Limb (tissue), 2 donors: ENCODE measurements at regions not wholly inside any gene's neighbourhood (a gene's known extent, or its start where the extent isn't known, plus 50 kb on each side); places are given as distances from the start of the nearest gene placed in this dataset.
A peak's percentile ranks its signal among the peaks of the same experiment; 100 is the strongest.
"Not testable (repeated sequence)": the region's sequence is repeated elsewhere in the genome, so short reads cannot be mapped to it uniquely, and the experiment has no call there.

Source experiments
- DNase-seq, 2 donors: peaks; one replicate each; pipeline ENCODE4 v3.0.0-alpha.2; 2016; ENCODE audit errors: extremely low spot score in 2 of 2

DNA sequence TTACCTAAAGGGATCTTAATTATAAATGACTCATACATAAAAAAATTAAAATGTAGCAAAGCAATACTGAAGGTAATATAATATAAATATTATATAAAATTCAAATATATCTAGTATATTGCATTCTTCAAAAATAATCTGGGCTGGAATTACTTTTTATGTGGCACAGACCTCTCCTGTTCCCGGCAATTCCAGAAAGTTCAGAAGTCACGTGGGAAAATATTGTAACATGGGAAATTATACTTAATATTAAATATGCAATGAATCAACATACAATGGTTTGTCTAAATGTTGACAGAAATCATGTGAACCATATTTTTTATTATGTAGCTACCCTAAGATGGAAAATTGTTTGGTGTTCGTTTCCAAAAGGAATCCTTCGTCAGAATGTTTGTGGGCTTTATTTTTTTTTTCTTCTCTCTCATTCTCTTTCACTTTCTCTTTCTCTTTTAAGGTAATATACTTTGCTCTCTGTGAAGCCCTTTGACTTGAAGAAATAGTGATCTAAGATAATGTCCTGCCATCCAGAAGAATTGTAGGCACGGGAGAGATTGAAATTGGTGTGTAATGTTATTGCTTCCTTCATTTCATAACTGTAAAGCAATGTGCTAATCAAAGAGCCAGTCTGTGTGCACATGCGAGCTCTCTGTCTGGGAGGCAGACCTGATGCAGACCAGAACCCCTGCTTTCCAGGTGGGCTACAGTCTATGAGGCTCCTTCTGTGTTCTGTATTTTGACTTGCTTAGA lies 559.4 kb downstream of the NR2F2 start:
- DNase-seq = no peak

DNA sequence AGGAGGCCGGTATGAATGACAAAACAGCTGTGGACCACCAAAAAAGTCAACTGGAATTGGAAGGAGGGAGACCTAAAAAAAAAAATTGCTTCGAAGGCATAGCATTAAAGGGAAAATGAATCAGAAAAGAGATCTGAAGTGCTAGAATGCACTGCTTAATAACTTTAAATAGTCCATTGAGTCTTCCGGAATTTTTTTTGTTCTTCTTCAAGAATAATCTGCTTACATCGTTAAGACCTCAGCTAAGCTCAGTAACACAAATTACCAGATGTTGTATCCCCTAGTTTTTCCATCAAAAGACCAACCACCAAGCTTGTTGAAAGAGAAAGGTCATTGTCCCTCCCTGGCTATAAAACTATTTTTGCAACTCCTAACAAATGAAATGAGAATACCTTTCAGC lies 560.5 kb downstream of the NR2F2 start:
- DNase-seq = no peak

DNA sequence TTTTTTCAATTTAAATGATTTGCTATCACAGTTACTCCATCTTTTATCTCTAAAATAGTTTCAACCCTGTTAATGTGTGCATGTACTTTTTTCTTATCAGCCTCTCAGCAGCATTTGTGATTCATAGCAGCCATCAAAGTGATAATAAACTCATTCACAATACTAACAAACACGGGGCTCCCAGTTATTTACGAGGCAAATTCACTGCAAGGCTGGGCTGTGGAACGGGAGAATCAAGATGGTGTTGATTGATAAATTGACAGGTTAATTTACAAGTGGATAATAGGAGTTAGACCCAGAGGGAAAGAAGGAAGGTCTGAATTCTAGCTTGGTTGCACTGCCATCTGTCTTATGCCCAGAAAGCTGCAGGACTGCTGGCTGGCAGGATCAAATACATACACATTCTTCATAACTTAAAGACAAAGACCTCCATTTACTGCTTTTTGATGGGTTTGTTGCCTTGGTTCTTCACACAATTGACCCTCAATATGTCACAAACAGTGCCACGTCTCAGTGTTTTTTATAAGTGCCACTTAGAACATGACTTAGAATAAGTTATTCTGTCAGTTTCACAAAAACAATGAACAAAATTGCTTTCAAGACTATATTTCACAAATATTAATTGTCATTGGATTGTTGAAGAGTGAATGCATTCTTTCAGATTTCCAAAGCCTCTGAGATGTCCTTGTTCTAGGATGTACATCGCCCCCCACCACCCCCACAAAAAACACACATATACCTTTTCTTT lies 562.8 kb downstream of the NR2F2 start:
- peak in 1 of 2 donors; percentile 36 for DNase-seq

DNA sequence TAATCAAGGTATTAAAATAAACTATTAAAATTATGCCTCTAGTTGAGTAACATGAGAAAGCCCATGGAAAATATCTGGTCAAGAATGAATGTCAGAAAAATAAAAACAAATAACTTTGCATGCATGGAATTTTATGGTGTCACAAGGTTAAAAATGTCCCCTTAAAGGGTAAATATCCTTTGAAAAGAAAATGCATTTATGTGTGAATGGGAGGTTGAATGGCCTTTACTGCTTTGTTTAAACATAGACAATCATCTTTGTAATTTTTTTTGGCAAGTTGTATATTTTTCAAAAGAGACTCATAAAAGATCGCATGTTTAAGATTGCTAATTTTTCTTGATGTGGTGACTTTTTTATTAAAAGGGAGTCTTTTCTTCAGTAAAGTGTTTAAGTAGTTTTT lies 564.2 kb downstream of the NR2F2 start:
- no peak for DNase-seq

DNA sequence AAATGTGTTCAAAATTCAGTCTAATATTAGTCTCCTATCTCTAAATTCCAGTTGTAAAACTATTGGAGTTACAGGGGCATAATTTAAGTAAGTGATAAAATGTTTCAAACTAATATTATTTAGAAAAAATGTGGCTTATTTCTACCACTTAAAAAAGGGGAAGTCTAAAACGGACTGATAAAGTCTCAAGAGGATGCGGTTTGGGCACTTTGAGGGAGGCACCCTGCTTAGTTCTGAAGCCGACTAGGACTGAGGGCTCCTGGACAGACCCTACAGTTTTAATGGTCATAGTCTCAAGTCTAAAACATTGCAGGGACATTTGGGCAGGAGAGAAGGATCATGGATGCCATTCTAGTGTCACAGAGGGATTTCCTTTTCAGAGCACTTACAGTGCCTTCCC lies 566.3 kb downstream of the NR2F2 start:
- DNase-seq = no peak

DNA sequence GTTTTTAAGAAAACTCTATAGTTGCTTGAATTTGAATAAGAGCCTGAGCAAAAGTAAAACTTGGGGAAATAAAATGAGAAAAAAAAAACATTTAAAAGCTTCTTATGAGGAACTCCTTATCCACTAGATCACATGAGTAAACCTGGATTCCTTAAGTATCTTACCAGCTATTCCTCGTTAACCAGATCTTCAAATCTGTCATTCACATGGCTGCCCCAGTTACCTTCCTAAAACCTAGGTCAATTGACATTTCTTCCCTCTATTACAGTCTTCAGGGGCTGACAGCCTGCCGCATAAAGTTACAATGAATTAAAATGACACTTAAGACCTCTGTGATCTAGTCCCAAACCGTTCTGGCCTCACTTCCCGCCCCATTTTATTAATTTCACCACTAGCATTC lies 583.6 kb downstream of the NR2F2 start:
- DNase-seq = no peak

DNA sequence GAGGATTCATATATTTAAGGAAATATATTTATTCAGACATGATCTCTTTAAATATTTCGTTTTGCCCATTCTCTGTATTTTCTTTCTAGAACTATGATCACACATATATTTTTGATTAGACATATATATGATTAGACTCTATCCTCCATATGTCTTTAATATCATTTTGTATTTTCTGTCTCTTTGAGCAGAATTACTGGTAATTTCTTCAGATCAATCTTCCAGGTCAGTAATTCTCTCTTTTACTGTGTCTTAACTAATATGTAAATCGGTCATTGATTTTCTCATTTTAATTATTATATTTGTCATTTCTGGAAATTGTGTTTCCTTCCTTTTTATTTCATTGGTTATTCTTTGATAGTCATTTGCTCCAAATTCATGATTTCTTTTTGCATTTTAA lies 586.2 kb downstream of the NR2F2 start:
- no peak for DNase-seq

DNA sequence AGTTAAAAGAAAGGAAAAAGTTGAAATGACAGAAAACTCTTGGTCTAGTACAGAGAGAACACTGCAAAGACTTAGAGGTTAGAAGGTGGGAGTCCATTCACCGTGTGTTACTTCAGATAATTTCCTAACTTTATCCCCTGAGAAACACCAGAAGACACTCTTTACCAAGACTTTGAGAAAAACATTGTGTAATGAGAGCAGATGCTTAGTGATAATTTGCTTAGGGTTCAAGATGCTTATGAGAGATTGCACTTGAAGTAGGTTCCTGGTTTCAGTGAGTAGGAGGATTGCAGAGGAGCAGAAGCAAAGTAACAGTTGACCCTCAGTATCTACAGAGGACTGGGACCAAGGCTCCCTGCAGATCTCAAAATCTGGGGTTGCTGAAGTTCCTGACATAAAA lies 594.1 kb downstream of the NR2F2 start:
- no peak for DNase-seq

DNA sequence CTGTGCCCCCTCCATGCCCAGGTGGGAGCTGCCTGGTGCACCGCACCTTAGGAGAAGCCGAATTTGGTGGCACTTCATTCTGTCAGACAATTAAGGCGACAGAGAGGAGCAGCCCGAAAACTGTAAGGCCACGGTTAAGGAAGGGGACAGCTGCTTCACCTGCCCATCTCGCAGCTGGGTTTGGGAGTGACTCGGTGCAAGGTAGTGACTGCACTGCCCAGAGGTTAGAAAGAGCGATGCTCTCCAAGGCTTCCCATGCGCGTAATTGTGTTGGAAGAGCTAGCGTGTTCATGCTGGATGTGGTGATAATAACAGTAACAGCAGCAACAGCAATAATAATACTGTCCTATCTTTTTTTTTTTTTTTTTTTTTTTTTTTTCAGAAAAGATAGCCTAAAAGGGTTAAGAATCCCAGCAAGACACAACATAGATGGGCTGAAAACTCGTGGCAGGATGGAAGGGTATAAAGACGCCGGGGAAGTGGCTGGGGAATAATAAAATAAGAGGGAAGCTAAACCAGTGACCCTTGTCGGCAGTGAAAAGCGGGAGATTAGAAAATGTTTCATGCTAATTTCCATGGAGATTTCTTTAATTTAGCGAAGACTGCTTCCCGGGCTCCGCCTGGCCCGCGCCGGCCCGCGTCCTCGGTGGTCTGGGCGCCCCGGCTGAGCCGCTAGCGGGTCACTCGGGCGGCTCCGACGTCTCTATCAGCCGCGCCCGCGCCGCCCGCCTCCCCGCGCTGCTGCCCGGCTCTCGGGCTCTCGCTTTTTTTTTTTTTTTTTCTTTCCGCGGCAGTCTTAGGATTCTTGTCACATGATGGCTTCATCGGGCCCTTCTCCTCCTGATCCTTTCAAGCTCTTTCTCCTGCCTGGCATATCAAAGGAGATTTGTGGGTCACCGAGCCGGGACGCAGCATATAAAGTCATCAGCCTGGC lies 617.1 kb downstream of the NR2F2 start:
- DNase-seq = peak in 1 of 2 donors; percentile 46

DNA sequence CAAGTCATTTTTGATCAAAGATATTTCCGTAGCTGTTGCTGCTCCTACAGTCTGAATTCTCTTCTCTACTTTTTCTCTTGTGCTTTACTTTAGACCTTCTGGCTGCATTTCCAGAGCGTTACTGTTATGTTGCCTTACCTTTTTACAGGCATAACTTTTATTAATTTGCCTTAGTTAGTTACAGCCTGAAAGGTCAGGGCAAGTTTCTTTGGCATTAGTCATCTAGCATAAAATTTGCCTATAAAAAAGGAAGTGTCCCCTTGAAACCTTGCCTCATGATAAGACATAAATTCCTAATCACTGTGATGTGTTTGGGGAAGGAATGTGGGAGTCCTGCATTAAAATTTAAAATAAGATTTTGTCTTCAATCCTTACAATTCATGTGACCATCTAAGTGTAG lies 618.5 kb downstream of the NR2F2 start:
- DNase-seq = no peak

DNA sequence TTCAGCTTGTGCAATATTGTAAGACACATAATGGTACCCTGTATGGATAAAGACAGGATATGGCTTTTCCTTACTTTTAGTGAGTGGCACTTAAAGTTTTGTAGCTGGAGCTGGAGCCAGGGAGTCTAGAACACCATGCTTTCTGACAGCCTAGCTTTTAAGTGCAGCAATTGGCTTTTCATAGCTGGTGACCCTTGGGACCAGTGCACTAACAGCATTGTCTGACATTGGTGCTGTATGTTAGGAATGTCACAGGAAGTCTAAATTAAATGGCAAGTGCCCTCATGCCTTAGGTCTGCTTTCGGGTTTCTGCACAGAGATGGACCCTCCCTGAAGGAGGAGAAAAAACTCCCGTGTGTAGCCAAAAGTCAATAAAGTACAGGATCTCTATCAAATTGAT lies 628.2 kb downstream of the NR2F2 start:
- DNase-seq = no peak

DNA sequence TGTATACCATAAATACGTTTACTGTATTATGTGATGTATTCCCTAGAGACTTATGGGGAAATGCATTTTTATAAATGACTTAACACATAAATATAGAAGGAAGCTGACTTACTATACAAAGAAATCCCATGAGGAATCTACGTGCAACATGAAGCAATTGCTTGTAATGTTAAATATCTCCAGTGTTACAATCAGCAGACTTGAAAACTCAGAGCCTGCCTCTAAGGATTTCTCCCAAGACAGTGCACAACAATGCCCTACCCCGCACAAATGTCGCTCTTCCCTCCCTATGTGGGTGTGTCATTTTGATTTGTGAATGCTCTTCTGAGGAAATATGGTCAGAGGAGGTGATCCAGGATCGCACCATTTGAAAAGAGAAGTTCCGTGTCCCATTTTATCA lies 629.0 kb downstream of the NR2F2 start:
- no peak for DNase-seq

DNA sequence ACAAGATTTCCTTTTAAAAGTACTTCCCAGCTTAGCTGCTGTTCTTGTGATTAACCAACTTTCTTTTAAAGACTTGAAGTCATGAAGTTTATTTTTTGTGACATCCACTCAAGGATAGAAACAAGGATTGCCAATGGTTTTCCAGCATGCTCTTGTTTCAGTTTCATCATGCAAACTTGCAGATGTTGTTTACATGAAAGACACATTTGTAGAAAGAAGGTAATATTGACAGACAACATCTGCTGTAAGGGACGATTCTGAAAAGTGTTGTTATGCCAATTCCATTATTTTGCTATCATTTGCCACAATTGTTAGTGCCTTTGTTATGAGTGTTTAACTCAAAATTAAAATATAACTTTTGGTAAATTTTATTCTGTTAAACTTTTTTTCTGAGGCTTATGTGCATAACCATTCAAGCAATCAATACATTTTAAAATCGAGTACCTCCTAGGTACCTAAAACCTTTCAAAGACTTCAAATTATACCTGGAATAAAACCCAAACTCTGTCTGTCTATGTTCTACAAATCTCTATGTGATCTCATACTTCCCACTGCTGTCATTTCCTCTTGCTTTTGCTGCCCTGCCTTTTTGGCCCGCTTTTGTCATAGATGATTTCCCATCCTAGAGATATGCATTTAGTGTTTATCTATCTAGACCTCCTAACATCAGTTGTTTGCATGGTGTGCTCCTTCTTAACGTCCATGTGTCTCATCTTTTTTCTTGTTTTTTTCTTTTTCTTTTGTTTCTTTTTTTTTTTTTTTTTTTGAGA lies 630.4 kb downstream of the NR2F2 start:
- DNase-seq = no peak

DNA sequence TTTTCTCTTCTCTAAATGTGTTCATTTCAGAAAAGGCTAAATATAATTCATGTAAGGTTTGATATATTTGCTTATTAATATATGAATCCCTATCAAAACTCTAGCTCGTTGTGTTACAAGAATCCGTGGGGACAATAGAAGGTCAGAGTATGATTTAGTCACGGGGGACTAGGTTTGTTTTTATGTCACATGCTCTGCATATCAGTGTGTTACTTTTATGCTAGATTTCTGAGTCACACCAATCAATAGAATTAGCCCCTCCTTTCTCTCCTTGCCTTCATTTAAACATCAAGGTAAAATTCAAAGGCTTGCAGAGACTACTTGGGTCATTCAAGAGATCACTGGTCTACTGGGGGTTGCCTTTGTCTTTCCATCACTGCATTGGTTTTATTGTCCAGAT lies 636.1 kb downstream of the NR2F2 start:
- no peak for DNase-seq

DNA sequence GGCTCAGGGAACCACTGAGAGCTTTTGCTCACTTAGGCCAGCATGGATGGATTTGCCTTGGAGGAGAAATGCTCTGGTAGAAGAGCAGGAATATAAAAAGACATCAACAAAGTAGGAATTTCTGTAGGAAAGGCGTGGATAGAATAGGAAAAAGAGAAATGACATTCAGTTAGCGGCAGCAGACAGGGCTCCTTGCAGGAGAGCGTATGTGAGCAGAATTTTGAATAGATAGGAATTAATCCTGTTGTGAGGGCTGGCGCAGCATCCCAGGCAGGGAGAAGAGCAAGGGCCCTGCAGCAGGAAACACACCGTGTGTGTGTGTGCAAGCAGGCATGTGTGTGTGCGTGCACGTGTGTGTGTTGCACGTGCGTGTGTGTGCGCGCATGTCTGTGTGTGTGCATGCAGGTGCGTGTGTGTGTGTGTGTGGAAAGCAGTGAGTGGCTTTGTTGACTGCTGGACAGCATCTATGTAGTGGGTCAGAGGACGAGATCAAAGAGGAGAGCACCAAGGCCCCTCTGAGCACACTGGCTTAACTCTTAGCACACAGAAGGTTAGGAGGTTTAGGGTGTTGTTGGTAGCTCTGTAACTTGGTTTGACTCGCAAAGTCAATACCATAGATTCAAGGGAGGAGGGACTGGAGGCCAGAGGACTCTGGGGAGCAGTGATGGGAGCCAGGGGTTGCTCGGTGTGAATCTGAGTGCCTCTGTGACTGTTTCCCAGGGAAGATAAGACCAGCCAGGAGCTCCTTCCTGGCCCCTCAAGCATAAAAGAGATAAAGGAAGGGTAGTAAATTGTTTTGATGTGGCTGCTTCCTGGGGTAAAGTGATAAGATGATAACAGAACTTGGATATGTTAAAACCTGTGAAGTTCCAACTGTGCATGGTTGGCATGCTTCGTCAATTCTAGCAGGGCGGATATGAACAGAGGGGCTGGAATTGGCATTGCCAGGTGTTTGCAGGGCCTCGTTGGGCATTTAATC lies 639.5 kb downstream of the NR2F2 start:
- DNase-seq = no peak

DNA sequence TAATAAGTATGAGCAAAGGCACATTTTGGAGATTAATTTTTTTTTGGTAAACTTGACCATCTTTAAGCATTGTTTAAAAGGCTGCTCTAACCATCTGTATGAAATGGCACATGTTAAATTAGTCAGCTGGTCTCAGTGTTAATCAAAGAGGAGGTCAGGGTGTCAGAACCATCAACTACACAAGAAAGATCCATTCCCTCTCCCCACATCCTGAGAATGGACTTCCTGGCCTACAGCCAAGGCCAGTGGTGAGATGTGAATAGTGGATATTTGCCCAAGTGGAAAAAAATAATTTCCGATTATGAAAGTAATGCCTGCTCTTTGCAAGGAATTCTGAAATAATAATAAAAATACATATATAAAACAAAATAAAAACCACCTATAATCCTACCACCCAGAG lies 641.7 kb downstream of the NR2F2 start:
- DNase-seq = no peak

DNA sequence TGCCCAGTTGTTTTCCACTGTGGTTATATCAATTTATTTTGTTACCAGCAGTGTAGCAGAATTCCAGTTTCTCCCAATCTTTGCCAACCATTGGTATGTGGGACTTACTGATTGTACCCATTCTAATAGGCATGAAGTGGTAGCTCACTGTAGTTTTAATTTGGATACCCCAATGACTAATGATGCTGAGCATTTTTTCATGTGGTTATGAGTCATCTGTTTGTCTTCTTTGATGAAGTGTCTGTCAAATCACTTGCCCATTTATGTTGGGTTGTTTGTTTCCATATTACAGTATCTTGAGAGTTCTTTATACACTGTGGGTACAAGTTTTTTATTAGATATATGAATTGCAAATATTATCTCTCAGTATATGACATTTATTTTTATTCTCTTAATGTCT lies 644.3 kb downstream of the NR2F2 start:
- DNase-seq = no peak

DNA sequence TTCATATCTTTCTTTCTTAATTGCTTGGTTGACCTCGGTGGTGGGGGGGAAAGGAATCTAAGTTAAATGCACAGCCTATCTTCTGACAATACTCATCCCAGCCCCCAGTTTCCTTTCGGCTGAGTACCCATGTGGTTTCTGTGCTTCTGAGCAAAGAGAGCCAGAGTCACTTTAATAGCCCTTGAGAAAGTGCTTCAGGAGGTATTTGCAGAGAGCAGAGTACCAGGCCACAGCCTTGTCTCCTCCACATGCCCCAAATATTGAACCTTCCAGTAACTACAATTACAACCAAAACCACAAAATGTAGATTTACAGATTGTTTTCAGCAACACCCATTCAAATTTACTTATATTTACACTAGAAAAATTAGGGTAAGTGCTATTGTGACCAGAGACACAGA lies 647.4 kb downstream of the NR2F2 start:
- DNase-seq = no peak

DNA sequence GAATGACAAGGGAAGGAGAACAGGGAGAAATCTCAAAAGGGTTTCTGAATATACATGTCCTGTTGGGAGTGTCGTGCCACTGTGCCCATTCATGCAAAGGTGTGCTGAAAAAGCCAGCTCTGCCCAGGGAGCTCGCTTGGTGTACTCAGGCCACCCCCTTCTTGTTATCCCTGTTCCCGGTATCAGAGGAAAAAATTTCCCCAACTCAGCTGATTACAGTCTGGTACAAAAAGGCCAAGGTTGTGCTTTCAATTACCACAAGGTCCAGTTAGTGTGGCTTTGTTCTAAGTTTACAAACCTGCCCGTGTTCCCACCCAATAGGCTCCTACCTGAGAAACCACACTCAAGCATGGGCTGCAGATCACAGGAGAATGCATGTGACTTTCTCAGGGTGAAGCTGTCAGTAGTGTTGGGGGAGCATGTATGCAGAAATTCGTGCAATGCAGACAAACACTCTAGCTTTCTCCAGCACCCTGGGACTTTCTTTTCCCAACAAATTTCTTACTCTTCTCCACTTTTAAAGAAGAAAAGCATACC lies 648.5 kb downstream of the NR2F2 start:
- DNase-seq = no peak

DNA sequence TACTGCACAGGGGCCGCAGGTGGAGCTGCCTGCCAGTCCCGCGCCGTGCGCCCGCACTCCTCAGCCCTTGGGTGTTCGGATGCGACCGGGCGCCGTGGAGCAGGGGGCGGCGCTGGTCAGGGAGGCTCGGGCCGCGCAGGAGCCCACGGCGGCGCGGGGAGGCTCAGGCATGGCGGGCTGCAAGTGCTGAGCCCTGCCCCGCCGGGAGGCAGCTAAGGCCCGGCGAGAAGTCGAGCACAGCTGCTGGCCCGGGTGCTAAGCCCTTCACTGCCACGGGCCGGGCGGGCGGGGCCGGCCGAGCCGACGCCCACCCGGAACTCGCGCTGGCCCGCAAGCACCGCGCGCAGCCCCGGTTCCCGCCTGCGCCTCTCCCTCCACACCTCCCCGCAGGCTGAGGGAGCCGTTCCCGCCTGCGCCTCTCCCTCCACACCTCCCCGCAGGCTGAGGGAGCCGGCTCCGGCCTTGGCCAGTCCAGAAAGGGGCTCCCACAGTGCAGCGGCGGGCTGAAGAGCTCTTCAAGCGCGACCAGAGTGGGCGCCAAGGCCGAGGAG lies 653.7 kb downstream of the NR2F2 start:
- not testable (repeated sequence) for DNase-seq
